A549 (cell line): ENCODE measurements at regions not wholly inside any gene's neighbourhood (a gene's known extent, or its start where the extent isn't known, plus 50 kb on each side); places are given as distances from the start of the nearest gene placed in this dataset.
A peak's percentile ranks its signal among the peaks of the same experiment; 100 is the strongest.
"Not testable (repeated sequence)": the region's sequence is repeated elsewhere in the genome, so short reads cannot be mapped to it uniquely, and the experiment has no call there.

Source experiments
- ATAC-seq, 2 experiments: fragments of 200-7000 bp in 1 of 2; fragments of >200 bp in 1 of 2; cut with Nextera tagmentation in 1 of 2; cut with Tn5 transposase in 1 of 2; 3 replicates each; pipeline versions ENCODE4 v1.8.0 to v1.9.1; 2018 to 2020; ENCODE audit warnings: mild to moderate bottlenecking in 1 of 2, moderate library complexity in 1 of 2
- CTCF ChIA-PET: fragments of 300-600 bp; sonication (Branson Sonifier 250); formaldehyde crosslinking; extraction: SDS; loops from one replicate; lab custom pipeline; 2021; ENCODE audit warnings: antibody characterized with exemption, inconsistent platforms; lab: Yijun Ruan, JAX
- POLR2A ChIA-PET: fragments of 350-600 bp; formaldehyde crosslinking; extraction: SDS; loops from one replicate; lab custom pipeline; 2021; ENCODE audit warnings: antibody characterized with exemption, inconsistent platforms; lab: Yijun Ruan, JAX
- DNase-seq, 2 experiments: peaks; one replicate each; pipeline versions ENCODE4 v3.0.0 to v3.0.0-alpha.2; 2011 to 2016; ENCODE audit warnings: low read depth in 1 of 2, low spot score in 1 of 2
- FAIRE-seq: peaks from 2 replicates; lab custom pipeline; 2011; peaks lifted over from hg19 to GRCh38; lab: Jason Lieb, UNC
- H3K27ac ChIP-seq, 2 experiments: fragments of >200 bp; sonication (Bioruptor Twin); formaldehyde crosslinking; 3 replicates each; pipeline ENCODE4 v1.5.1; 2016 to 2017
- H3K4me1 ChIP-seq: fragments of >200 bp; sonication (Bioruptor Twin); formaldehyde crosslinking; 3 replicates; pipeline ENCODE4 v1.6.1; 2016
- H3K4me2 ChIP-seq: fragments of >200 bp; sonication (Bioruptor Twin); formaldehyde crosslinking; 3 replicates; pipeline ENCODE4 v1.6.1; 2016
- H3K4me3 ChIP-seq: fragments of >200 bp; sonication (Bioruptor Twin); formaldehyde crosslinking; 3 replicates; pipeline ENCODE4 v1.5.1; 2016
- H3K9me3 ChIP-seq: fragments of >200 bp; sonication (Bioruptor Twin); formaldehyde crosslinking; 3 replicates; pipeline ENCODE4 v1.6.1; 2016
- WGBS: methylation state at CpG from one replicate; pipeline ENCODE4 v1.1.6; 2017; ENCODE audit errors: missing lambda C conversion rate; 5-methylcytosine and 5-hydroxymethylcytosine counted together

DNA sequence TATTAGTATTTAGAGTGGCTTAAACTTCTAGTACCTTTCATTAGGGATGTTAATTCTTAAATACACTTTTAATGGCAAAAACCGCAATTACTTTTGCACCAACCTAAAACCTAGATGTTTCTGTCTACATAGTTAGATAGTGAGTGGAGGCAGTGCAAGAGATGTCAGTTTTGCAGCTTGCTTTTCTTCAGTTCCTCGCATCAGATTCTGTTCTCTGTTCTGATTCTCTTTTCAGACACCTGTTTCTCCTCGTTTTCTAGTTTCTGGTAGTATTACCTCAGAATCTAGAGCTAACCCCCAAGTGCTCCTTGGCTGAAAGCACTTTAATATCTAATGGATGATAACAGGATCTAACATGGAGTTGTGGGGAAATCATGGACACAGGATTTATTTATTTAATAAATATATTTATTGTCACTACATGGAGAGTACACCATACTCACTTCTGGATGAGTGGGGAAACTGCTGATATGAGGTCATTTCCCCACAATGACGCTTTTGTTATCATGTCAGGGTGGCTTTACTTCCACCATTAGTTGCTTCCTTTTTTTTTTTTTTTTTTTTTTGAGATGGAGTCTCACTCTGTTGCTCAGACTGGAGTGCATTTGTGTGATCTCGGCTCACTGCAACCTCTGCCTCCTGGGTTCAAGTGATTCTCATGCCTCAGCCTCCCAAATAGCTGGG is 184.4 kb downstream of the TP53TG3F start:
- H3K4me3 ChIP-seq, ATAC-seq, DNase-seq, CTCF ChIA-PET, H3K9me3 ChIP-seq, H3K4me2 ChIP-seq, FAIRE-seq, POLR2A ChIA-PET, H3K27ac ChIP-seq, H3K4me1 ChIP-seq: not testable (repeated sequence)
- WGBS, result 3% methylated on average over 5 of the region's 5 CpGs

DNA sequence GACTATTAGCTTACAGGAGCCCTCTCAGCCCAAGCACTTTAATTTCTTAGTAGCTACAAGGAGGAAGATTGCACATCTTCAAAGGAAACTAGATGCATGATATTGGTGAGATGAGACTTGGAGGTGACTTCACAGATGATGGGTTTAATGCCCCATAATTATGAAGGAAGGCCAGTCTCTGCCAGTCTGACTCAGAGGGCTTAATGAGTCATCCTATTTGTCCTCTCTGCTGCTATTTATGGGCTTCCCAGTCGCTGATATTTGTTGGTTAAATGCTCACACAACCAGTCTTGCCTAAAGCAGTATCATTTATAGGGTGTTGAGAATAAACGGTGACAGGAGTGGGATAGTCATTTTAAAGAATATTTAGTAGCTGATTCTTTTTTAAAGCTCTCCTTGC is 187.0 kb downstream of the TP53TG3F start:
- H3K4me2 ChIP-seq, H3K9me3 ChIP-seq, ATAC-seq, POLR2A ChIA-PET, H3K4me3 ChIP-seq, H3K4me1 ChIP-seq, CTCF ChIA-PET, H3K27ac ChIP-seq, DNase-seq, FAIRE-seq: not testable (repeated sequence)
- 2% methylated on average over 2 of the region's 2 CpGs for WGBS

DNA sequence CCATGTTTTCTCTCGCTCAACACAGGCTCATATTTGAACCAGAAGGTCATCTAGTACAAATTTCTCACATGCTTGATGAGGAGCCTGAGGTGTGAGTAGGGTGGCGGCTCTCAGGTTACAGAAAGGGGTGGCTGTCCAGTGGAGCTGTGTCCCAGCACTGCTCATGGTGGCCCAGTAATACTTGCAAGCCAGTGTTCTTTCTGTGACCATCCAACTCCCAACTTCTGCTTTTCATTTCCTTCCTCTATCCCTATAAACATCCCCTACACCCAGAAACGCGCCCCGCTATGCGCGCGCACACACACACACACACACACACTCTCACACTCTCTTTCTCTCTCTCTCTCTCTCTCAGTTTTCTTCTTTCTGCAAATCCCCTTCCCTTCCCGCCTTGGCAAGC is 196.3 kb downstream of the TP53TG3F start:
- POLR2A ChIA-PET, H3K9me3 ChIP-seq, CTCF ChIA-PET, FAIRE-seq, ATAC-seq, H3K4me3 ChIP-seq, DNase-seq, H3K27ac ChIP-seq, H3K4me2 ChIP-seq, H3K4me1 ChIP-seq: not testable (repeated sequence)
- whole genome bisulfite sequencing, result 94% methylated on average over 6 of the region's 9 CpGs

DNA sequence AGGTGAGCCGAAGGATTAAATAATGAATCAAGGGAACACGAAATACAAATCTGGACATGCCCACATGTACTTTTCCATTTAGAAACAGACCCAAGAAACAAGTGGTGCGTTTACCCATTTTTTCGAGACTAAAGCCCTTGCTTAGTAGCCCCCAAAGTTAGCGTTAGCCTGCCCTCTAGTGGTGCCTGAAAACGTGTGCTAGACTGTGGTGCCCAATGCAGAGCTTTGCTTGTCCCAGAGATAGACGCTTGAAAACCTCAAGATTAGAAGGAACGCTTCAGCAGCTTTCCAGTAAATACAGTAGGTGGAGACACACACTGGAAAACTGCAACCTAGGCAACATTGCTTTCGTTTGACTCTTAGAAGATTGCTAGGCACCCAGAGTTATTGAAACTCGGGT is 197.0 kb downstream of the TP53TG3F start:
- no CpG with 5 or more reads among the region's 10 CpGs for WGBS
- H3K4me2 ChIP-seq, H3K9me3 ChIP-seq, FAIRE-seq, H3K4me3 ChIP-seq, POLR2A ChIA-PET, H3K4me1 ChIP-seq, CTCF ChIA-PET, DNase-seq, H3K27ac ChIP-seq: not testable (repeated sequence)
- ATAC-seq, result peak; percentile 98 to 100

DNA sequence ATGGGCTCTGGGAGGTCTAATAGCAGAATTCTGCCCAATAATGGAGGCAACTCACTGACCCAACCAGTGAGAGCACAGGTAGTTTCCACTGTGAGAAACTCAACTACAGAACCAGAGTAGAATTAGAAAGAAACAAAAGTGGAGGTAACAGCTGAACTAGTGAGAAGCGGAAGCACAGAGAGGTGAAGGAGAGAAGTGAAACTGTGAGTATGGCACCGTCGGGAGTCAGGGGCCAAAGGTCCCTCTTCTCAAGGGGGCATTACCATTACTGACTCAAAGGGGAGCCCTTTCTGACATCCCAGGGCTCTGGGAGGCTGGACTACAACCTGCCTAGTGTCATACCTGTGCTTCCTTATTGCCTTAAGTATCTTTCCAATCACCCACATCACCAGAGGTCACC is 198.3 kb downstream of the TP53TG3F start:
- CTCF ChIA-PET, H3K27ac ChIP-seq, FAIRE-seq, H3K4me3 ChIP-seq, H3K4me2 ChIP-seq, DNase-seq, POLR2A ChIA-PET, H3K4me1 ChIP-seq, ATAC-seq, H3K9me3 ChIP-seq: not testable (repeated sequence)
- WGBS, result no CpG with 5 or more reads among the region's 3 CpGs

DNA sequence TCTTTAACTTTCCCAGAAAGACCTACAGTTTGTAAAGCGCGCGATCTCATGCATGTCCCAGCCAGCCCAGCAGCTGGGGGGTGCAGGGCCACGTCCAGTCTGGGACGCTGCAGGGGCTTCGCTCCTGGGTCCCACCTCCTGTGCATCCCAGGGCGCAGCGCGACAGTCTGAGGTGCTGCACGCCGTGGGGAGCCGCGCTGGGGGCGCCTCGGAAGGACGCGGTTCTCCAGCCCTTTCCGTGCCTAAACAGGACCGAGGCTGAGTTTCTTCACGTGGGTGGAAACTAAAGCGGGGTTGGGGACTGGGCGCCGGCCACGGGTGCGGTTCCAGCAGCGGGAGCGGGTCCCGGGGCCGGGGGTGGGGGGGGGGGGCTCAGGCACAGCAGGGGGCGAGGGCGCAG is 221.4 kb downstream of the TP53TG3F start:
- FAIRE-seq, DNase-seq, H3K27ac ChIP-seq, H3K4me1 ChIP-seq, H3K4me2 ChIP-seq, CTCF ChIA-PET, POLR2A ChIA-PET, ATAC-seq, H3K4me3 ChIP-seq, H3K9me3 ChIP-seq: not testable (repeated sequence)
- 74% methylated on average over 19 of the region's 31 CpGs for WGBS

DNA sequence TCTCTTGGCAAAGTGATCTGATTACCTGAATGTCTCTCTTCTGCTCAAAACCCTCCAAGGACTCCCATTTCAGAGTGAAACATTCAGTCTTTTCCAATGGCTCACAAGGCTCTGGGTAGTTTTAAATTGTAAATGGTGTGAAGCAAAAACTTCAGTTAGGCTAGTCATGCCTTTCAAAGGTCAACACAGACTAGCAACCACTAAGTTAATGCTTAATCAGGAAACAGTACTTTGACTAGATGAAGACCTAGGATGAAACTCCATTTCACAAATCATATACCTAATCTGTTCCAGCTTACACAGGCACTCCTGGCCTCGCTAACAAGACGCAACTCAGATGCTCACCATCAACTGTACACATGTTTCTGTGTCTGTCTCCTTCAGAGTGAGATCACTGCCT is 240.9 kb downstream of the TP53TG3F start:
- H3K4me2 ChIP-seq, H3K4me1 ChIP-seq, CTCF ChIA-PET, ATAC-seq, H3K9me3 ChIP-seq, H3K4me3 ChIP-seq, POLR2A ChIA-PET, FAIRE-seq, H3K27ac ChIP-seq, DNase-seq: not testable (repeated sequence)
- WGBS, result 0% methylated on average over 2 of the region's 2 CpGs

DNA sequence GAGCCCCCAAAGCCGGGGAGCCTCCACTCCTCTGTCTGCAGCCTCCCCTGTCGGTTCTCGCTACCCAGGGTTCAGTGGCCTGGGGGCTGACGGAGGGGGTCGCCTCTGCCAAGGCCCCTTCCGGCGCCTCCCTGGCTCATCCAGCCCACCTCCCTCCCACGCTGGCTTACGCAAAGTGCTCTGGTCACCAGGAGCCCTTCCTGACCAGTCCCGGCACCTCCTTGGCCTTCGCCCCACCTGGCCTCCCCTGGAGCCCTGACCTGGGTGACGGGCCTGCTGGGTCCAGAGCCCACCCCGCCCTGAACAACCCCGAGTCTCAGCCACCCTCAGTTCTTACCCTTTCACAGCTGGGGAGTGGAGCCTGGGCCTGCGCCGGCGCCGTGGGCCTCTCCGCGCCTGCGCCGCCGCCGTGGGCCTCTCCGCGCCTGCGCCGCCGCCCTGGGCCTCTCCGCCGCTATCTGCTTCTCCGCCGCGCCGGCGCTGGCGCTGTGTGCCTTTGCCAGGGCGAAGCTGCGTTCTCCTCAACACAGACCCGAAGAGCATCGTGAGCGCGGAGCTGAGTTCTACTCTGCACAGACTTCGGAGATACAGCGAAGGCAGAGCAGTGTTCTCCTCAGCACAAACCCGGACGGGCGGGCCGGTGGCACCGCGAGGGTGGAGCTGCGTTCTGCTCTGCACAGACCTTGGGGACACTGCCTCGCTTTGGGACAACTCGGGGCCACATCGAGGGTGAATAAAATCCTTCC is 247.6 kb downstream of the TP53TG3F start:
- H3K4me2 ChIP-seq, DNase-seq, H3K9me3 ChIP-seq, ATAC-seq, POLR2A ChIA-PET, H3K4me3 ChIP-seq, CTCF ChIA-PET, FAIRE-seq, H3K27ac ChIP-seq, H3K4me1 ChIP-seq: not testable (repeated sequence)
- 66% methylated on average over 45 of the region's 55 CpGs for whole genome bisulfite sequencing

DNA sequence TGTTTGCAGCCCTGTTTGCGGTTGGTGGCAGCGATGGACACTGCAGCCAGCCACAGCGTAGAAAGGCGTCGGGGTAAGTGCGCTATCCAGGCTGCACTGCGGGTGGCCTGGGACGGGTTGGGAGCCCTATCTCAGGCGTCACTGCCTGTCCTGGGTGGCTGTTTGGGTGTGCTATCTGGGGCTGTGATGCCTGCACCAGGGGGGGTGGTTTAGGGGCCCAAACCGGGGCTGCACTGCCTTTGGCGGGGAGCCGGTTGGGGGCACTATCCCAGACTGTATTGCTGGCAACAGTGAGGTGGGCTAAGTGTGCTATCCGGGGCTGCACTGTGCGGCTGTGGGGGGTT is 248.2 kb downstream of the TP53TG3F start:
- 58% methylated on average over 10 of the region's 14 CpGs for WGBS
- POLR2A ChIA-PET, H3K4me1 ChIP-seq, H3K4me3 ChIP-seq, CTCF ChIA-PET, H3K4me2 ChIP-seq, H3K9me3 ChIP-seq, DNase-seq, FAIRE-seq, ATAC-seq, H3K27ac ChIP-seq: not testable (repeated sequence)

DNA sequence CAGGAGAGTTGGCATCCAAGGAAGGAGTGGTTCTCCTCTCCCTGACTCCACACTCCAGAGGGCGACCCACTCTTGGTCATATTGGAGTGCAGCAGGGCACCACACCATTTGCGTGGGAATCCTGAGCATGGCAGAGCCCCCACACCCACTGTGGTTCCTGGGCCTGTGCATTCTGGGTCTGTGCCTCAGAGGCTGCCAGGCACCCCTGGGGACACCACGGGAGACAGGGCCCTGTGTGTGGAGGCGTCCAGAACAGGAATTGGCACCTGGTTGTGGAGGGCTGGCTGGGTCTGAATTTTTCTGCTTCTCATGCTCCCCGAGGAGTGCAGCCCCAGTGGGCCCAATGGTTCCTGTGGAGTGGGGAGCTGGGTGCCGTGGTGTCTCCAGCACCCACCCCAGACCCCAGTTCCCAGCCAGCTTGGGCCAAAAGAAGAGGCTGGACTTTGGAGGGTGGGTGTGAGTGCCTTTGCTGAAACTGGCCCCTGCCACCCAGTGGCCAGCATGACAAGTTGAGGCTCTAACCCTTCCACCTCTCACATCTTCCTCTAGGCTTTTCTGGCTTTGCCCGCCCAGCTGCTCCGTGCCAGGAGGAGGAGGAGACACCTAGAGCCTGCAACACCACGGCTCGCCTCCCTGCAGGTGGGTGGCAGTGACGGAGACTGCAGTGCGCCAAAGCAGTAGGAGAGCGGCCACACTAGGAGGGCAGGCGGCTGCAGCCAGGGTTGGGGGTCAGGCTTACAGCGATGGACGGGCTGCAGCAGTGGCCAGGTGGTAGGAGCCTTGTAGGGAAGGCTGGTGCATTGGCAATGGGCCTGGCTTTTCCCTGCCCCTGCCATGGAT is 250.7 kb downstream of the TP53TG3F start:
- H3K9me3 ChIP-seq, ATAC-seq, H3K4me3 ChIP-seq, H3K4me1 ChIP-seq, DNase-seq, FAIRE-seq, CTCF ChIA-PET, H3K4me2 ChIP-seq, POLR2A ChIA-PET, H3K27ac ChIP-seq: not testable (repeated sequence)
- 37% methylated on average over 11 of the region's 16 CpGs for WGBS

DNA sequence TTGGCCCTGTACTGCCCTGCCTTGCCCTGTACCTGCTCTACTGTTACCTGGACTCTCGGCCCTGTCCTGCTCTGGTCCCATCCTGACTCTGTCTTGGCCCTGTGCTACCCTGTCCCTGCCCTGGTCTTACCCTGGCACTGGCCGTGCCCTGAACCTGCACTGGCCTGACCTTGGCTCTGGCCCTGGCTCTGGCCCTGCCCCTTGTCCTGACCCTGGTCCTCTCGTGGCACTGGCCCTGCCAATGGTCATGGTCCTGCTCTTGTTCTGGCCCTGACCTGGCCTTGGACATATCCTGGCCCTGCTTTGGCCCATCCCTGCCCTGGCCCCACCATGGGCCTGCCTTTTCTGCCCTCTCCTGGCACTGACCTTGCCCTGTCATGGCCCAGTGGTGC is 251.3 kb downstream of the TP53TG3F start:
- DNase-seq, H3K27ac ChIP-seq, H3K4me3 ChIP-seq, ATAC-seq, CTCF ChIA-PET, H3K9me3 ChIP-seq, H3K4me2 ChIP-seq, POLR2A ChIA-PET, H3K4me1 ChIP-seq, FAIRE-seq: not testable (repeated sequence)
- 32% methylated on average over 2 of the region's 3 CpGs for WGBS
